GM19438 (cell line): ENCODE measurements at regions not wholly inside any gene's neighbourhood (a gene's known extent, or its start where the extent isn't known, plus 50 kb on each side); places are given as distances from the start of the nearest gene placed in this dataset.
"Not testable (repeated sequence)": the region's sequence is repeated elsewhere in the genome, so short reads cannot be mapped to it uniquely, and the experiment has no call there.

ENCODE experiments used
- ATAC-seq: cut with Tn5 transposase; IDR thresholded peaks from one replicate; pipeline ENCODE4 v1.9.1; 2021; ENCODE audit warnings: low read depth; ENCODE audit not compliant: unreplicated experiment

DNA sequence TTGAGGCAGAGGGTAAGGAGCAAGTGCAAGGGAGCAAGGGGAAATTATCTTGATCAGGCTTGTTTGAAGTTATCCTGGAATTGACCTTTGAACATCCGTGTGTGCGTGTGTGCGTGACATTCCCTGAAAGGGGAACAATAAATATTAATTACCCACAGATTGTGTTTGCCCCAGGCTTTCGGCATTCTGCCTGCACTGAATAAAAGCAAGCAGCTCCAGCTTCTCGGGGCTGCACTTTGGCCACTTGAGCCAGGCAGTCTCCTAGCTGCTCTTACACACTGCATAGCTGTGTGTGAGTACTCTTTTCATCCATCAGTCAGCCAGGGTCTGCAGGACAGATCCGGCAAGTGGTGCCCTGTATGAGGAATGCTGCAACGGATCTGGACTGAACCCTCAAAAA is 107.7 kb upstream of the BTN3A2 start:
- ATAC-seq, result no peak

DNA sequence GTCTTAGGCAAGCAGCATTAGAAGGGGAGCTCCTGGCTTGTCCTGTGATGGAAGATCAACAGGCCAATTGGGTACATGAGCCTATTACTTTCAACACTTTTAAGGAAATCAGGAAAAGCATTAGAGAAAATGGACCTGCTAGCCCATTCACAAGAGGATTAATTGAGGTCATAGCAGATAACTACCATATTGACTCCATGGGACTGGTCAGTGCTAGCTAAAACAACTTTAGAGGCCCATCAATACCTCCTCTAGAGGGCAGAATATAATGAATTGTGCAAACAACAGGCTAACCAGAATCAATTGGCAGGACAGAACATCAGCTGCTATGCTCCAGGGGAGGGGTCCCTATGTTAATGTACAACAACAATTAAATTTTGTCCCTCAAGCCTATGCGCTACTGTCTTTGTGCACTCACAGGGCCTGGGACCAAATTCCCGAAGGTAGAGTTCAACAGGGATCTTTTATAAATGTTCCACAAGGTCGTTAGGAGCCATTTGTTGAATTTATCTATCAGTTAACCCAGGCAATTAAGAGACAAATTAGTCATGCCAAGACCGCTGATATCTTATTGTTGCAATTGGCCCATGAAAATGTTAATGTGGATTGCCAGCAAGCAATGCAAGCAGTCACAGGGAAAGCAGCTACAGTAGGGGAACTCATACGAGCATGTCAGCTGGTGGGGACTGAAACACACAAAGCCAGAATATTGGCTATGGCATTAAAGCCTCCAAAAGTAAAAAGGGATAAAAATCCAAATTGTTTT is 106.6 kb upstream of the BTN3A2 start:
- no peak for ATAC-seq

DNA sequence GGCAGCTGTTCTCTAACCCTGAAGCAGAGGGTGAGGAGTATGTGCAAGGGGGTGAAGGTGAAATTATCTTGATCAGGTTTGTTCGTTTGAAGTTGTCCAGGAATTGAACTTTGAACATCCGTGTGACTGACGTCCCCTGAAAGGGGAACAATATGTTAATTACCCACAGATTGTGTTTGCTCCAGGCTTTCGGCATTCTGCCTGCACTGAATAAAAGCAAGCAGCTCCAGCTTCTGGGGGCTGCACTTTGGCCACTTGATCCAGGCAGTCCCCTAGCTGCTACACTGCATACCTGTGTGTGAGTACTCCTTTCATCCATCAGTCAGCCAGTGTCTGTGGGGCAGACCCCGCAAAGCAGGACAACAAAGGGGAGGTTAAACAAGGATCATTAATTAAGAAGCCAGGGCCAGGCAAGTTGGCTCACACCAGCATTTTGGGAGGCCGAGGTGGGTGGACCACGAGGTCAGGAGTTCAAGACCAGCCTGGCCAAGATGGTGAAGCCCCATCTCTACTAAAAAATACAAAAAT is 104.8 kb upstream of the BTN3A2 start:
- no peak for ATAC-seq

DNA sequence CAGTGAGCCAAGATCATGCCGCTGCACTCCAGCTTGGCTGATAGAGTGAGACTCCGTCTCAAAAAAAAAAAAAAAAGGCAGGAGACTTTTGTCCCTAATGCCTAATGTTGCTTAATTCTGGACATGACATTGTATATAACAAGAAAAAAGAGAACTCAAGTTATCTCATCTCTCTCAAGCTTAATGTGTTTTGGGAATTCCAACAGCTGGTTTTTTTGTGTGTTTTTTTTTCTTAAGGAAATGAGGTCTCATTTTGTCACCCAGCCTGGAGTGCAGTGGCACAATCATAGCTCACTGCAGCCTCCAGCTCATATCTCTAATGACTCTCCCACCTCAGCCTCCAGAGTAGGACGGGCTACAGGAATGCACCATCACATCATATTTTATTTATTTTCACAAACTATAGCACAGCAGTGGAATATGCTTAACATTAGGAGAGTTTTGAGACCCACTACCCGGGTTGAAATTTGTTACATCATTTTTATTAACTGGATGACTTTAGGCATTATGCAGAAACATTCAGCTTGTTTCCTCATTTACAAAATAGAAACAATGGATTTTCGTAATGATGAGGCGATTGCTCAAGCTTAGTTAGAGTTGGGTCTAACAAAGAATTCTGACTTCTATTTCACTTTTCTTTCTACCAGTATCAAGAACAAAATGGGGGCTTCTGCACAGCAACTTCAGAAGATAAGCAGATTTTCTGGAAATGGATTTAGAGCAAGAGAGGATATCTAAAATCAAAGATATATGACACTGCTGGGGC is 104.1 kb upstream of the BTN3A2 start:
- no peak for ATAC-seq

DNA sequence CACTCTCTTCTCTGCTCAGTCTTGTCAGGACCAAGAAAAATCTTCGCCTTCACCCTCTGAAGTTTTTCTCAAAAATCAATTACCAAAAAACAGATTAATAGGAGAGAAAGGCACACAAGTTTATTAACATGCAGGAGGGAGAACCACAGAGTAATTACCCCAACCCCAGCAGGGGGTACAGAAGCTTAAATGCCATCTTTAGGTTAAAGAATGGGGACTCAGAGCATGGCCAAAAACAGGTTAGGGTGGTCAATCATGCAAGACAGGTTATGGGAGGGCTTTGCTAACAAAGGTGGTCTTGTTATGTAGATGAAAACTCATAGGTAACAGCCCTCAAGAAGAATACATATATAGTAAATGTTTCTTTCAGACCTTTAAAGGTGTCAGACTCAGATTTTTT is 100.5 kb upstream of the BTN3A2 start:
- no peak for ATAC-seq

DNA sequence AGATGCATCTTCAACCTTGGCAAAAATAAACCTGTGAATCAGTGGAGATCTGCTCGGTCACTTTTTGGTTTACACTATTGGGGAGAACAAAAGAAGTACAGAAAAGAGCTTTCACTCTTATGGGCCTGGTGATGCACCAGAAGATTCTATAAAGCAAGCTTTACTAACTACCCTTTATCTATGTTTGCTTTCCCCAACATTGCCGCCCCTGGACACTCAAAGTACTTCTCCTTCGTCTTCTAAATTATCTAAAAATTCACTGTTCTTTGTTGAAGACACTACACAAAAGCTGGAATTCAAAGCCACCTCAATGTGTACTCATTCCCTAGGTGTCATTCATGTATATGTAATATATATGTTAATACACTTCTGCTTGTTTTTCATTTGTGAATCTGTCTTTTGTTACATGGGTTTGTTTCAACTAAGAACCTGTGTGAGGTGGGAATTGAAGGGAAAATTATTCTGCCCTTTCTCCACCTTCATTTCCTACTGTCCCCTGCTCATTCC is 97.9 kb upstream of the BTN3A2 start:
- ATAC-seq, result no peak

DNA sequence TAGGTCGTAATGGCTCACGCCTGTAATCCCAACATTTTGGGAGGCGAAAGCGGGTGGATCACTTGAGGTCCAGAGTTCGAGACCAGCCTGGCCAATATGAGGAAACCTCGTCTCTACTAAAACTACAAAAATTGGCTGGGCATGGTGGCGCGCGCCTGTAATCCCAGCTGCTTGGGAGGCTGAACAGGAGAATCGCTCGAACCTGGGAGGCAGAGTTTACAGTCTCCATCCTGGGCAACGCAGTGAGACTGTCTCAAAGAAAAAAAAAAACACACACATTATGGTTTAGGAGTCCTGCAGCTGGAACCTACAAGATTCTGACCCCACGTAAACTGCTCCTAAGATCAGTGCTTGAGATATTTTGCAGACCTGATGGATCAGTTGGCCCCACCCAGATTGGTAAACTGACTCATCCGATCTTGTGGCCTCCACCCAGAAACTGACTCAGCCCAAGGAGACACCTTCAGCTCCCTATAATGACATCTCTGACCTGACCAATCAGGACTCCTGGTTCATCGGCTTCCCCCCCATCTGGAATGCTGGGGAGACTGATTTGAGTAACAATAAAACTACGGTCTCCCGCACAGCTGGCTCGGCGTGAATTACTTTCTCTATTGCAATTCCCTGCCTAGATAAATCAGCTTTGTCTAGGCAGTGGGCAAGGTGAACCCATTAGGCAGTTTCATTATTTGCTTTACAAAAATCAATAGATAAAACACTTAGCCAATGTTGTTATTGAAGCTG is 96.2 kb upstream of the BTN3A2 start:
- ATAC-seq, result no peak

DNA sequence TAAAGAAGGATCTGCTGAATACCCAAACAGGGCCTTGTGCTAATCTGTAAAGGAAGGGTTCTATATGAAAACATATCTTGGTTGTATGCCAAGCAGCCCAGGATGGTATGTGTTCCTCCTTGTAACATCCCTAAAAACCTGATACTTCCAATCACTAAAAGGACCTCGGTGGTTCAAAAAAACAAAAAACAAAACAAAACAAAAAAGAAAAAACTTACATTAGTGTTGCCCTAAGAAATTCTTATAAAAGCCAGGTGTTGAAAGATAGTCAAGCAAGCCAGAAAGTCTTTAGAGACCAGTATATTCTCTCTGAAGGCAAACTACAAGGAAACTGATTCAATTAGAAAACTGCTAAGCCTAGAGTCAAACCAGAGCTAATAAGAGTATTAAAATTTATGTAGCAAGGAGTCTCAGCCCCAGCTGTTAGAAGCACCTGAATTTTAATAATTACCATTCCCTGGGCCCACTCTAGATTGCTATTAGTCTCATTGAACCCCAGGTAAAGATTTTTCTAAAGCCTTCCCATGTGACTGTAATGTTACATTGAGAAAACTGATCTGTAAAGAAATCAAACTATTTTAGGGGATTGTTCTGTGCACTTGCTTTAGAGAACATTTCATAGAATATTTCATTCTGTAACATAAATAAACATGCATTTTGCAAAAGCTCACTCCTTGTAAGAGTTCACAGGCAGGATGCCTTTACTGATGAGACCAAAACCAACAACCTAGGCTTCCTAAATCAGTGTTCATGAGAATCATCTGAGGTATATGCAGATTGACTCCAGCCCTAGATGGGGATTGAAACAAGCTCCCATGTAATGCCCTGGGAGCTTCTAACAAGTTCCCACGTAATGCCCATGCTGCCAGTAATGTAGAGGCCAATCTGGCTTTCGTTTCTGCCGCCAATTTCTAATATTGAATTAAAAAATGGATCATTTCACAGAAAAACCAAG is 95.2 kb upstream of the BTN3A2 start:
- no peak for ATAC-seq

DNA sequence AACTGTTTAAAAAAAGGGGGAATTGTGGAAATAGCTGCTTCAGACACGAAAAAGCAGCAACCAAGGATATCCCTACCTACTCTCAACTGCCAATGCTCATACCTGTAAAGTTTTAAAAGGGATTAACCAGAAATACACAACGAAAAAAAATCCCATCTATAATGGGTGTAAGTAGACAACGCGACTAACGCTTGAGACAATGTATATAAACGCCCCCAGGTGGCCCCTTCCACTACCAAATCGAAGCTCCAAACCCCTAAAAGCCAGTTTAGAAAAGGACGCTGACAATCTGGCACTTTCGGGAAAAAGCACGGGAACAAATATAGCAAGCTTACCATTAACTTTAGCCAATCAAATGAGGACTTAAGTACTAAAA is 94.5 kb upstream of the BTN3A2 start:
- ATAC-seq, result no peak

DNA sequence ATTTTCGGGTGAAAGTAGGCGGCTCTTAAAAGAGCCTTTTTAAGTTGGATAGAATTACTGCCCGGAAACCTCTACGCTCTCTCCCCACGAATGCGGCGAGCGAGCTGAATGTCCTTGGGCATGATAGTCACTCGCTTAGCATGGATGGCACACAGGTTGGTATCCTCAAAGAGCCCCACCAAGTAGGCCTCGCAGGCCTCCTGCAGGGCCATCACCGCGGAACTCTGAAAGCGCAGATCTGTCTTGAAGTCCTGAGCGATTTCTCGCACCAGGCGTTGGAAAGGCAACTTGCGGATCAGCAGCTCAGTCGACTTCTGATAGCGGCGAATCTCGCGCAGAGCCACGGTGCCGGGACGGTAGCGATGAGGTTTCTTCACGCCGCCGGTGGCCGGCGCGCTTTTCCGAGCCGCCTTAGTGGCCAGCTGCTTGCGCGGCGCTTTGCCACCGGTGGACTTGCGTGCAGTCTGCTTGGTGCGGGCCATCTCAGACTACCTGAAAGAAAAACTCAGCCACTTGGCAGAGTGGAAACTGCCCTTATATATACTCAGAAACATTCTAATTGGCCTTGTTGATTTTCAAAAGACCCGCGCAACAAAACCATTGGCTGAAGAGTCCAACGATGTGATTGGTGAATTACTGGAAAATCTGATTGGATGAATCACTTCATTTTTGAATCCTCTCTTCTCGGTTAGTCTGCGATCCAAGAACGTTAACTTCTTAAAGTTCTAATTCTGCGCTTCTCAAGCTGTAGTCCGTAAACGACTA is 93.9 kb upstream of the BTN3A2 start:
- peak; percentile 25 for ATAC-seq

DNA sequence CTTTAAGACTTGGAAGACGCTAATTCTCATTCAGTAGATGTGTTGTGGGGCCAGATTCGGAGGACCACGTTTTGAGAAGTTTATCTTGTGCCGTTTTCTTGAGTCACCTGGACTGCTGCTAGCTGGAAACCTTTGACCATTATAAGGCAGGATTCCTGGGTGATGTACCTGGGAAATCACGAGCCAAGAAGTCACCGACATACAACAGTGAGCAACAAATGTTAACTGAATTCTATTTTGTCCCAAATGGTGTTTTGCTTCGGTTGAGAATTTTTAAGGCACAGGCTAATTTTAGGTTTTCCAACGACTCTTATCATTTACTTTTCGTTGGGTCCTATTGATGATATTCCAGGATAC is 93.4 kb upstream of the BTN3A2 start:
- no peak for ATAC-seq

DNA sequence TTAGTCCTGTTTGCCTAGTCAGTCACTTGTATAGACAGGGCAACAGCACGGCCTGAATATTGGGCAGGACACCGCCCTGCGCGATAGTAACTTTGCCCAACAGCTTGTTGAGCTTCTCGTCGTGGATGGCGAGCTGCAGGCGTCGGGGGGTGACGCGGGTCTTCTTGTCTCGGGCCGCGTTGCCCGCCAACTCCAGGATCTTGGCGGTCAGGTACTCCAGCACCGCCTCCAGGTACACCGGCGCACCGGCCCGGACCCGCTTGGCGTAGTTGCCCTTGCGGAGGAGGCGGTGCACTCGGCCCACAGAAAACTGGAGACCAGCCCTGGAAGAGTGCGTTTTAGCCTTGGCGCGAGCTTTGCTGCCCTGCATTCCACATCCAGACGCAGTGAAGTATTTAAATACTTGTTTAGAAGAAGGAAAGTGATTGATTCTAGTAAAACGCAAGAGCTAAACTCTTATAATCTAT is 92.8 kb upstream of the BTN3A2 start:
- no peak for ATAC-seq

DNA sequence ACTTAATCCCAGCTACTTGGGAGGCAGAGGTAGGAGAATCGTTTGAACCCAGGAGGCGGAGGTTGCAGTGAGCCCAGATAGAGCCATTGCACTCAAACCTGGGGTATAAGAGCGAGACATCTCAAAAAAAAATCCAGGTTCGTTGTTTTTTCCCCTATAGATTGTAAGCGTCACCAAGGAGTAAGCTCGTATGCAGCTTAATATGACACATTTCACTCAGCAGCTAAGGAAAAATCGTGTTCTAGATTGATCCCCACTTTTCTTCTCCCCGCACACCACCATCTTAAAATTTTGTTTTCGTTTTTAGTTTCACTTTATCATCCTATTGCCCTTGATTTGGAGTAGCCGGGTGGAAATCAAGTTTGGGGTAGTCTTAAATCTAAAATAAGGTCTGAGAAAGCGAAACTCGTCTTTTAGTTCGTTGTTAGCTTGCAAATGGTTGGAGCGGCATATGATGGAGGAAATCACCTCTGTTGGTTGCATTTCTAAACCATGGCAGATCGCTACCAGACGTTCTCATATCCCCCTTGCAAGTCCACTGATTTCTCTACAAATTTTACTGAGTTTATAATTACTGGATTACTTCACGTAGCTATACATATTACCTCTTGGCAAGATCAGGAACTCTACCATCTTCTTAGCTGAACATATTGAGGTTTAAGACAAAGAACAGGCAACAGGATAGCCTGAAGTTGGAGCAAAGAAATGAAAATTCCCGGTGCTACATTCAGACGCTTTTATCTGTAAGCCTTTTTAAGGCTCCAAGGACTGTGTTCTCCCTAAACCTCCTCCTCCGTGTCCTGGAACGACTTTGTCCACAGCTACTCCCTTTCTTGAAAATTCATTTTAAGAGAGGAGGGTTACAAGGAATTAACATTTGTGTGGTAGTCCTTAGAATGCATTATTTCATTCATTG is 91.1 kb upstream of the BTN3A2 start:
- no peak for ATAC-seq

DNA sequence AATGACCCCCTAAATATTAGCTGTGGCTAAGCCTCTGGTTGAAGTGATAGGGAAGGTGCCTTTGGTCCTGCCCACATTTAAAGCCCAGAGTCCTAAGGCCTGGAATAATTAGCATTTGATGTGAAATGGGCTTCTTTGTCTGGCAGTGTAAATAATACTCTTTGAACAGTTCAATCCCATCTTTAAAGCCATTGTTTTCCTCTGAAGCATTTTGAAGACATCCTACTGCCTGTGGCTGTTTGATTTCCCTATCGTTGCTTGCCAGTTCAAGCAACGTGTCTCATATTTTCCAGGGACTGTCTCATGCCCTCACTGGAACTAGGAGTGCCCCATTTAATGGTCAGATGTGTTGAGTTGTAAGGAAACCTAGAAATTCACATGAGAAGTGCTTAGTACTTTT is 89.3 kb upstream of the BTN3A2 start:
- ATAC-seq, result no peak

DNA sequence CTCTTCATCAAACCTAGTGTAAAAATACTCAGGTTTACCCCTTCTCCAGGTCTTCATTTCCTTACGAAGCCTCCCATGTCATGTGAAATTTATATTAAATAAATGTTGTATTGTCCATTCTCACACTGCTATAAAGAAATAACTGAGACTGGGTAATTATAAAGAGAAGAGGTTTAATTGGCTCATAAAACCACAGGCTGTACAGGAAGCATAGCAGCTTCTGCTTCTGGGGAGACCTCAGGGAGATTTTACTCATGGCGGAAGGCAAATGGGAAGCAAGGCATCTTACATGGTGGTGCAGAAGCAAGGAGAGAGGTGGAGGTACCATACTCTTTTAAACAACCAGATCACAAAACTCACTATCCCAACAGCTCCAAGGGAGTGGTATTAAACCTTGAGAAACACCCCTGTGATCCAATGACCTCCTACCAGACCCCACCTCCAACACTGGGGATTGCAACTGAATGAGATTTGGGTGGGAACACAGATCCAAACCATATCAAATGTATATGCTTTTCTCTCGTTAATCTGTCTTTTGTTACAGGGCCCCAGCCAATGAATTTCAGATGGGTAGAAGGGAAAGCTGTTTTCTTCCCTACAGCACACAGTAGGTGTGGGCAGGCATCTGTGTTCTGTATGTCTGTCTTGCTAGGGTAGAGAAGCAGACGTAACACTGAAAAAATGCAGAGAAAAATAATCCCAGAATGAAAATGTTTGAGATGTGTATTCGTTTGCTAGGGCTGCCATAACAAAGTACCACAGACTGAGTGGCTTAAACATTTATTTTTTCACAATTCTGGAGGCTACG is 88.0 kb upstream of the BTN3A2 start:
- no peak for ATAC-seq

DNA sequence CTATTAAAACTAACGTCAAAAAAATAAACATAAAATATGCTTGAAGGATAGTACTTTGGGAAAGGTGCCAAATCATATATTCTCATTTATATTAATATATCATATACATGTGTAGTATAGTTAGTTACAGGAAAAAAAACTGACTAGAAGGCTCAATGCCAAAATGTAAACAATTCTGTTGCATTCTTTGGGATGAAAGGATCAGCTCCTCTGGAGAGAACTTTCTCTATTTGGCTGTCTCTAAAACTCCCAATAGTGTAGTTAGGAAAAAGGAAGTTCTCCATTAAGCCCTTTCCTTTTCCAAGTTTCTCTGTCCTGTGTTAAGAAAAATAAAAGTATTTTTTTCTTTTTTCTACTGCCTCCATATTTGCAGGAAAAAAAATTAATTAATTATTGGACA is 86.5 kb upstream of the BTN3A2 start:
- no peak for ATAC-seq

DNA sequence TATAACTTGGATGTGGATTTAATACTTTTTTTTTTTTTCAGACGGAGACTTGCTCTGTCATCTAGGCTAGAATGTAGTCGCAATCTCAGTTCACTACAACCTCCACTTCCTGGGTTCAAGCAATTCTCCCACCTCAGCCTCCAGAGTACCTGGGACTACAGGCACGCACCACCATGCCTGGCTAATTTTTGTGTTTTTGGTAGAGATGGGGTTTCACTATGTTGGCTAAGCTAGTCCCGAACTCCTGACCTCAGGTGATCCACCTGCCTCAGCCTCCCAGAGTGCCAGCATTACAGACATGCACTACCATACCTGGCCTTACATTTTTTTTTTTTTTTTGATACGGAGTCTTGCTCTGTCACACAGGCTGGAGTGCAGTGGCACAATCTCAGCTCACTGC is 85.6 kb upstream of the BTN3A2 start:
- not testable (repeated sequence) for ATAC-seq
